ENCODE measurements at regions not wholly inside any gene's neighbourhood (a gene's known extent, or its start where the extent isn't known, plus 50 kb on each side); places are given as distances from the start of the nearest gene placed in this dataset.

DNA sequence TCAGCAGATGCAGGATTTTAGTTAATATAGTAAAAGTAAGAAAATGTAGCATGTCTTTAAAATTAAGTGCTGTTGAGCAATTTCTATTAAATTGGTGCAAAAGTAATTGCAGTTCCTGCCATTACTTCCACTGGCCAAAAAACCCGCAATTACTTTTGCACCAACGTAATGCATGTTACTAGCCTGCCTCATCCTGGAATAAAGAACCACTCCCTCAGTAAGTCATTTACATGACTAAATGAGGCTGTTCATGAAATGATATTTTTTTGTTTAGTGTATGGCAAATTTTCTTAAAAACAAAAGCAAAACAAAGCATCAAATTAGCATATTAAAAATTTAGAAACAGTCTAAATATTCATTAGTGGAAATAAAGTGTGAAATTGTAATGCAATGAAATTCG, 180.4 kb downstream of the DIPK2A start:
- TF ChIP-seq, protein P1, sequence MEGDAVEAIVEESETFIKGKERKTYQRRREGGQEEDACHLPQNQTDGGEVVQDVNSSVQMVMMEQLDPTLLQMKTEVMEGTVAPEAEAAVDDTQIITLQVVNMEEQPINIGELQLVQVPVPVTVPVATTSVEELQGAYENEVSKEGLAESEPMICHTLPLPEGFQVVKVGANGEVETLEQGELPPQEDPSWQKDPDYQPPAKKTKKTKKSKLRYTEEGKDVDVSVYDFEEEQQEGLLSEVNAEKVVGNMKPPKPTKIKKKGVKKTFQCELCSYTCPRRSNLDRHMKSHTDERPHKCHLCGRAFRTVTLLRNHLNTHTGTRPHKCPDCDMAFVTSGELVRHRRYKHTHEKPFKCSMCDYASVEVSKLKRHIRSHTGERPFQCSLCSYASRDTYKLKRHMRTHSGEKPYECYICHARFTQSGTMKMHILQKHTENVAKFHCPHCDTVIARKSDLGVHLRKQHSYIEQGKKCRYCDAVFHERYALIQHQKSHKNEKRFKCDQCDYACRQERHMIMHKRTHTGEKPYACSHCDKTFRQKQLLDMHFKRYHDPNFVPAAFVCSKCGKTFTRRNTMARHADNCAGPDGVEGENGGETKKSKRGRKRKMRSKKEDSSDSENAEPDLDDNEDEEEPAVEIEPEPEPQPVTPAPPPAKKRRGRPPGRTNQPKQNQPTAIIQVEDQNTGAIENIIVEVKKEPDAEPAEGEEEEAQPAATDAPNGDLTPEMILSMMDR (conservative IDR thresholded peaks at IDR 0.05): no peak
- TF ChIP-seq EZH2 (IDR thresholded peaks at IDR 0.05; ENCODE audit: low read depth): no peak

Data from PC-9 (cell line).